ENCODE measurements at regions not wholly inside any gene's neighbourhood (a gene's known extent, or its start where the extent isn't known, plus 50 kb on each side); places are given as distances from the start of the nearest gene placed in this dataset.

DNA sequence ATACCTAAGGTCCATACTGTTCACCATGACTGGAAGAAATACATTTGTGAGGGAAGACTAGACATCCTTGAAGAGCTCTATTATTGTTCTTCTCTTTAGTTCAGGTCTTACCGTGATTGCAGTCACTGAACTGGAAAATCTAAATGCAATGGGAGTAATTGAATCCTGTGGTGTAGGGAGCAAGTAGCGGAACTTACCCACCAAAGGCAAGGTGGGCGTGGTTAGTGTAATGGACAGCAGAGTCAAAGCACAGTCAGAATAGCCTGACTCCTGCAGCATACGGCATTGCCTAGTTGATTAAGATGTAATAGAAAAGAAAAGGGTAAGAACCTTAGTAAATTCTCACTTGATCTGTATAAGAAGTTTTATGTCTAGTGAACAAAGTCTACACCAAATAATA is 679.7 kb upstream of the EPHA7 start:
- H3K4me2 ChIP-seq (ENCODE audit: low read depth, low read length) = no peak overlapping the region
- H3K9me3 ChIP-seq (replicated peaks; ENCODE audit: insufficient read depth, low read length) = no peaks in the 10 kb centered on the region
- no peak overlapping the region for H2AFZ ChIP-seq (ENCODE audit: low read length)
- H3K9me2 ChIP-seq (replicated peaks; ENCODE audit: insufficient read depth, low read length) = no peaks in the 10 kb centered on the region
- H3K27ac ChIP-seq (ENCODE audit: low read length) = no peak overlapping the region
- no peak overlapping the region for H3K9ac ChIP-seq (ENCODE audit: low read length)
- no peaks in the 10 kb centered on the region for H3F3A ChIP-seq (ENCODE audit: insufficient read depth, low read length)
- no peaks in the 10 kb centered on the region for H3K79me2 ChIP-seq (ENCODE audit: low read length)
- no peak for DNase-seq
- no peaks in the 10 kb centered on the region for H3K4me1 ChIP-seq (ENCODE audit: low read length)
- no peaks in the 10 kb centered on the region for H4K20me1 ChIP-seq (ENCODE audit: insufficient read depth, low read length)
- no peaks in the 10 kb centered on the region for H3K36me3 ChIP-seq (replicated peaks; ENCODE audit: insufficient read depth, low read length)
- H3K27me3 ChIP-seq (replicated peaks; ENCODE audit: insufficient read depth, low read length) = no peaks in the 10 kb centered on the region
- no peak for TF ChIP-seq EZH2phosphoT487 (IDR thresholded peaks at IDR 0.05; ENCODE audit: low read length)
- H3K4me3 ChIP-seq (ENCODE audit: low read length) = no peak overlapping the region

DNA sequence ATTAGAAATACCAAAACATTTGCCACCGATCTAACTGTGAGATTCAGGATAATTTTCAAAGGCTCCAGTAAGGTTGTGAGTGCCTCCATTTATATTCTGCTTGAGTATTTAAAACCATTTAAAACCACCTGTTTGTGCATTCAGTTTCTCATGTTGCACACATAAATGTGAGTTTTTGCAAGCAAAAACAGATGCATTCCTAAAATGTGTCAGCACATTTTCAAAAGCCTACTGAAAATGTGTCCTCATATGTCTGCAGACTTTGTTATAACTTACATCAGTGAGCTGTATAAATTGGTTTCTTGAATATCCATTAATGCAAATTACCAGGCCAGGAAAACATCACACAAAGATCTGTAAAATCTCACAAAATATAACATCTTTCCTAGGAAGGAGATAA is 676.6 kb upstream of the EPHA7 start:
- H3K4me3 ChIP-seq (ENCODE audit: low read length) = no peak overlapping the region
- H3K36me3 ChIP-seq (replicated peaks; ENCODE audit: insufficient read depth, low read length) = no peaks in the 10 kb centered on the region
- no peaks in the 10 kb centered on the region for H3K4me1 ChIP-seq (ENCODE audit: low read length)
- no peak overlapping the region for H3K27ac ChIP-seq (ENCODE audit: low read length)
- no peak for TF ChIP-seq CTCF (IDR thresholded peaks at IDR 0.05; ENCODE audit: low read length)
- TF ChIP-seq EZH2phosphoT487 (IDR thresholded peaks at IDR 0.05; ENCODE audit: low read length) = no peak
- TF ChIP-seq EZH2 (optimal IDR thresholded peaks at IDR 0.05; ENCODE audit: low read depth, low read length) = no peak
- H3K4me2 ChIP-seq (ENCODE audit: low read depth, low read length) = no peak overlapping the region
- no peak for DNase-seq
- no peak overlapping the region for H2AFZ ChIP-seq (ENCODE audit: low read length)
- no peaks in the 10 kb centered on the region for H4K20me1 ChIP-seq (ENCODE audit: insufficient read depth, low read length)
- no peaks in the 10 kb centered on the region for H3K79me2 ChIP-seq (ENCODE audit: low read length)
- H3K9me3 ChIP-seq (replicated peaks; ENCODE audit: insufficient read depth, low read length) = no peaks in the 10 kb centered on the region
- no peaks in the 10 kb centered on the region for H3F3A ChIP-seq (ENCODE audit: insufficient read depth, low read length)
- no peaks in the 10 kb centered on the region for H3K27me3 ChIP-seq (replicated peaks; ENCODE audit: insufficient read depth, low read length)
- H3K9ac ChIP-seq (ENCODE audit: low read length) = no peak overlapping the region
- H3K9me2 ChIP-seq (replicated peaks; ENCODE audit: insufficient read depth, low read length) = no peaks in the 10 kb centered on the region

GRCh38 chr6:94089941-94090340 is 670.6 kb upstream of the EPHA7 start:
- no peak overlapping the region for H2AFZ ChIP-seq (ENCODE audit: low read length)
- H3K27me3 ChIP-seq (replicated peaks; ENCODE audit: insufficient read depth, low read length) = no peaks in the 10 kb centered on the region
- no peak overlapping the region for H3K9ac ChIP-seq (ENCODE audit: low read length)
- H3K79me2 ChIP-seq (ENCODE audit: low read length) = no peaks in the 10 kb centered on the region
- H3K36me3 ChIP-seq (replicated peaks; ENCODE audit: insufficient read depth, low read length) = no peaks in the 10 kb centered on the region
- H3K4me1 ChIP-seq (ENCODE audit: low read length) = no peaks in the 10 kb centered on the region
- H3K4me2 ChIP-seq (ENCODE audit: low read depth, low read length) = no peak overlapping the region
- no peaks in the 10 kb centered on the region for H3K9me3 ChIP-seq (replicated peaks; ENCODE audit: insufficient read depth, low read length)
- H3K9me2 ChIP-seq (replicated peaks; ENCODE audit: insufficient read depth, low read length) = no peaks in the 10 kb centered on the region
- TF ChIP-seq CTCF (IDR thresholded peaks at IDR 0.05; ENCODE audit: low read length) (no peak), EZH2 (optimal IDR thresholded peaks at IDR 0.05; ENCODE audit: low read depth, low read length) (no peak), EZH2phosphoT487 (IDR thresholded peaks at IDR 0.05; ENCODE audit: low read length) (no peak)
- no peaks in the 10 kb centered on the region for H3F3A ChIP-seq (ENCODE audit: insufficient read depth, low read length)
- no peak overlapping the region for H3K4me3 ChIP-seq (ENCODE audit: low read length)
- DNase-seq = no peak
- no peaks in the 10 kb centered on the region for H4K20me1 ChIP-seq (ENCODE audit: insufficient read depth, low read length)
- no peak overlapping the region for H3K27ac ChIP-seq (ENCODE audit: low read length)

DNA sequence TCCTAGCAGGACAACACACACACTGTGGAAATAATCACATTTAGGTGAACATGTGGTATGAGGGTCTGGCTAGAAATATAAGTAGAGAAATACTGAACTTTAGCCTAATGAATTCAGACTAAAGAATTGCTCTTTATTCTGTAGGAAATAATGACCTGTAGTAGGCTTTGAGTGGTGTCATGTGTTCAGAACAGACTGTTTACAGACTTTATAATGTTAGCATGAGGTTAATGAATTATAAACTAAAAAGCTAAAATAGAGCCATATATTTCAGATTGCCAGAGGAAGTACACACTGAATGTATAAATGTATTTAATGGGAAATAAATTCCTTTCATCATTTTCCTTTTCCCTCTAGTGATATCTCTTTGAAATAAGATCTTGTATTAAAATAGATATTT is 669.5 kb upstream of the EPHA7 start:
- Histone ChIP-seq H3K4me2 (ENCODE audit: low read depth, low read length) (no peak overlapping the region), H3F3A (ENCODE audit: insufficient read depth, low read length) (no peaks in the 10 kb centered on the region), H2AFZ (ENCODE audit: low read length) (no peak overlapping the region), H3K9ac (ENCODE audit: low read length) (no peak overlapping the region), H4K20me1 (ENCODE audit: insufficient read depth, low read length) (no peaks in the 10 kb centered on the region), H3K9me2 (replicated peaks; ENCODE audit: insufficient read depth, low read length) (no peaks in the 10 kb centered on the region), H3K79me2 (ENCODE audit: low read length) (no peaks in the 10 kb centered on the region), H3K36me3 (replicated peaks; ENCODE audit: insufficient read depth, low read length) (no peaks in the 10 kb centered on the region), H3K4me1 (ENCODE audit: low read length) (no peaks in the 10 kb centered on the region), H3K27ac (ENCODE audit: low read length) (no peak overlapping the region), H3K9me3 (replicated peaks; ENCODE audit: insufficient read depth, low read length) (no peaks in the 10 kb centered on the region), H3K27me3 (replicated peaks; ENCODE audit: insufficient read depth, low read length) (no peaks in the 10 kb centered on the region), H3K4me3 (ENCODE audit: low read length) (no peak overlapping the region)
- TF ChIP-seq EZH2phosphoT487 (IDR thresholded peaks at IDR 0.05; ENCODE audit: low read length) (no peak), CTCF (IDR thresholded peaks at IDR 0.05; ENCODE audit: low read length) (no peak), EZH2 (optimal IDR thresholded peaks at IDR 0.05; ENCODE audit: low read depth, low read length) (no peak)
- no peak for DNase-seq

Measured in MM.1S (cell line).